ENCODE measurements at regions not wholly inside any gene's neighbourhood (a gene's known extent, or its start where the extent isn't known, plus 50 kb on each side); places are given as distances from the start of the nearest gene placed in this dataset.
"Not testable (repeated sequence)": the region's sequence is repeated elsewhere in the genome, so short reads cannot be mapped to it uniquely, and the experiment has no call there.

DNA sequence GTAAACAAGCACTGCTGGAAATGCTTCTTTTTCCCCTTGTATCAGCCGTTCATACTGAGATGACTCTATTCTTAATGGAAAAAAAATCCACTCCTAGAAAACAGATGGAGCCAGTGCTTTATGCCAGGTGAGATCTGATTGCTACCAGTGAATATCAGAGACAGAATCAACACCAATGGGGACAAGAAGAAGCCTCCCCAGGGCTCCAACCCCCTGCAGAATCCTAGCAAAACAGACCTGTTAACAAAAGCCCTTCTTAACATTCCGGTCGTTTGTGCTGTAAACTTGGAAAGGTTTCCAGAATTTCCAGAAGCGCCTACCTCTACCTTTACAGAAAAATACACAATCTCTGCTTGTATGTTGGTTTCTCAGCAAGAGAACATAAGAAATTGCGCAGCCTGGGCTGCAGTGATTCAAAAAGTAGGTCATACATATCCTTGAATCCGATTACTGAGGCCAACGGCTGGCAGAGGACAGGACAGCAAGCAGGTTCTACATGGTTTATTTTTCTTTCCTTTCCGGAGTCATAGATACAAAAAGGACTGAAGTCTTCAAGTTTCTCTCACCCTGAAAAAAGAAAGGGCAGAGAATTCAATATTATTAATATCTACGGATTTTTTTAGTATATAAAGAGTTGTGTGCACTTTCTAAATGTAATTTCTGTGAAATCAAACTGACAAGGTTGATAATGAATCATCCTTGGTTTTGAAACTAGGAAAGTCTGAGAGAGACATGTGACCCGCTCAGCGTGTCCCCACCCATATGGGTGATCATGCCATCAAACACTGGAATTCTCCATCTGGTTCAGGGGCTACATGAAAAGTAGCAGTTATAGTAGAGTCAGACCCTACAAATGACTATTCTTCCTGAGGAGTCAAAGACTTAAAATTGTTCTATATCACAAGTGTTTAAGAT is 266.7 kb upstream of the MGAT5 start:
- Mint-ChIP-seq H3K9me3 (no peaks in the 10 kb centered on the region), H3K27ac (no peak overlapping the region), H3K4me1 (ENCODE audit: low read depth) (no peaks in the 10 kb centered on the region), H3K36me3 (ENCODE audit: low read depth) (no peaks in the 10 kb centered on the region), H3K4me3 (no peak overlapping the region), H3K27me3 (peaks cover 16% of the 10 kb centered on the region)

DNA sequence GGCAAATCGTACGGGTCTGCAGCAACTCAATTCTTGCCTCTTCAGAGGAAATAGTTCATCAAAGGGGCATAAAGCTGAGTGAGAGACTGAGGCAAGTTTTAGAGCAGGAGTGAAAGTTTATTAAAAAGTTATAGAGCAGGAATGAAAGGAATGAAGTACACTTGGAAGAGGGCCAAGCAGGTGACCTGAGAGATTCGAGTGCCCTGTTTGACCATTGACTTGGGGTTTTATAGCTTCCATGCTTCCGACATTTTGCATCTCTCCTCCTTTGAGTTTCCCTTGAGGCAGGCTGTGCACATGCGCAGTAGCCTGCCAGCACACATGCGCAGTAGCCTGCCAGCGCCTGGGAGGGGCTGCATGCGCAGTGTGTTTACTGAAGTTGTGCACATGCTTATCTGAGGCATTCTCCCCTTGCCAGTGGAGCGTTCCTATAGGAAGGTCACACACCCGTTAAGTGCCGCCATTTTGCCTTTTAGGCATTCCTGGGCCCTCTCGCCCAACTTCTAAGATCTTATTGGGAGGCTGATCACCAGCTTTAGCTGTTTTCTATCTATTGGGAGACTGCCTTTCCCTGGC is 265.5 kb upstream of the MGAT5 start:
- Mint-ChIP-seq H3K36me3 (ENCODE audit: low read depth) (no peaks in the 10 kb centered on the region), H3K4me3 (no peak overlapping the region), H3K27ac (no peak overlapping the region), H3K27me3 (peaks cover 19% of the 10 kb centered on the region), H3K9me3 (no peaks in the 10 kb centered on the region), H3K4me1 (ENCODE audit: low read depth) (no peaks in the 10 kb centered on the region)

DNA sequence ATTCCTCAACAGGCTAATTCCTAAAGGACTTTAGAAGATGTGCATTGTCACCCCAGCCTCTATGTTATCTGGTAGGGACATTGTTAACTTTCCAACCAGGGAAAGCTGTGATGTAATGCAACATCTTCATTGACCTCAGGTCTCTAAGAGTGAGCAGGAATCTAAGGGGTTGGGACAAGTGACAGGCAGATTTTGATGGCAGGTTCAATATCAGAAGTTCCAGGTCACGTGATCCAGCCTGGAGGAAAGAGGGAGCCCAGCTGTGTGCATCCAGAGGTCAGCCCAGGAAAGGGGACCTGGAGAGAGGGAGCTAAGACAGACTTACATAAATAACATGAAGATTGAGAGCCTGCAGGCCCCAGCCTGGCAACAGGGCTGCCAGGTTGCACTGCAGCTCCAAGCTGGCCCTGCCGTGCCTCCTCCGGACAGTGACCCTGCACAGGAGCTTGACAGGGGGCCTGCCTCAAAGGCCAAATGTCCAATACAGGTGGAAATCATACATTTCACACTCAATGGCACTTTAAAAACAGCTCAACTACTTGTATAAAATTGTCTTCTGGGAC is 262.2 kb upstream of the MGAT5 start:
- no peak overlapping the region for H3K4me3 Mint-ChIP-seq
- H3K36me3 Mint-ChIP-seq (ENCODE audit: low read depth): no peaks in the 10 kb centered on the region
- H3K9me3 Mint-ChIP-seq: no peaks in the 10 kb centered on the region
- H3K27me3 Mint-ChIP-seq: peaks cover 19% of the 10 kb centered on the region
- H3K27ac Mint-ChIP-seq: no peak overlapping the region
- no peaks in the 10 kb centered on the region for H3K4me1 Mint-ChIP-seq (ENCODE audit: low read depth)

DNA sequence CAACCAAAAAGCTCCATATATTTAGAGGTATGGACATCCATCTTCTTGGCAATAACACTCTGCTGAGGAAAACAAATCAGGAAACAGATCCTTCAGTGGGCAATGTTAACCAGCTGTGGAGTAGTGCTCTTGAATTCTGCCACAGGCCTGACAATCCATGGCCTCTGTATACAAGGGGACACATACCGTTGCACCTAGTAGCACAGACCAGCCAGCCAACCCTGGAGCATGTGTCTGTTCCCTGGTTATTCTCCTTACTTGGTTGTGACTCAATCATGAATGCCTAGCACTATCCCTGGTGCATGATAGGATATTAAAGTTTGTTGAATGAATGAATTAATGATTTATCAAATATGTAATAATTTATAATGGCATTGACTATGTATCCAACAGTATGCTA is 261.4 kb upstream of the MGAT5 start:
- Mint-ChIP-seq H3K4me1 (ENCODE audit: low read depth) (no peaks in the 10 kb centered on the region), H3K4me3 (no peak overlapping the region), H3K36me3 (ENCODE audit: low read depth) (no peaks in the 10 kb centered on the region), H3K27ac (no peak overlapping the region), H3K27me3 (peaks cover 18% of the 10 kb centered on the region), H3K9me3 (no peaks in the 10 kb centered on the region)

DNA sequence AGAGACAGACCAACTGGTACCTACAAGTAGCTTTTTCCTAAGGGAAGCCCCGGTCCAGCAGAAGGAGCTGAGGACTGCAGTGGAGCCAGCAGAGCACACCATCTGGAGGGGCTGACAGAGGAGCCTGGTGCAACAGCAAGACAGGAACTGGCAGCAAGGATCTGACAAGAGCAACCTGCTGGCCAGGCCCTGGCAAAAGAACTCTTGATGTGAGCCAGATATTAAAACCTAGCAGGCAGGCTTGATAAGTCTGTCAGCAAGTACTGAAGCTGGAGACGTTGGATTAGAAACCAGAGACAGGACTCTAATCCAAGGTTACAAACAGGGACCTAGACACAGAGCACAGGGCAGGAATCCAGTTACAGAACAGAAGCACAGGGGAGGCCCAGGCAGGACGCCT is 260.7 kb upstream of the MGAT5 start:
- Mint-ChIP-seq H3K27me3 (peaks cover 12% of the 10 kb centered on the region), H3K4me1 (ENCODE audit: low read depth) (no peaks in the 10 kb centered on the region), H3K36me3 (ENCODE audit: low read depth) (no peaks in the 10 kb centered on the region), H3K9me3 (no peaks in the 10 kb centered on the region), H3K27ac (no peak overlapping the region), H3K4me3 (no peak overlapping the region)

DNA sequence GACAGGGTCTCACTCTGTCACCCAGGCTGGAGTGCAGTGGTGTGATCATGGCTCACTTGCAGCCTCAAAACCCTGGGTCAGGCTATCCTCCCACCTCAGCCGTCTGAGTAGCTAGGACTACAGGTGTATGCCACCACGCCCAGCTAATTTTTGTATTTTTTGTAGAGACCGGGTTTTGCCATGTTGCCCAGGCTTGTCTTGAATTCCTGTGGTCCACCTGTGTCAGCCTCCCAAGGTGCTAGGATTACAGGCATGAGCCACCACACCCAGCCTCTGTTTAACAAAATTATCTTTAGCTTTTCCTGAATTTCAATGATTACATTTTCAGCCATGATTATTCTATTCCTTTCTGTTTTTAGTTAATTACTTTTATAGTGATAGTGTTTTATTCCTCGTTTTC is 255.1 kb upstream of the MGAT5 start:
- not testable (repeated sequence) for H3K4me1 Mint-ChIP-seq (ENCODE audit: low read depth); H3K36me3 Mint-ChIP-seq (ENCODE audit: low read depth); H3K27me3 Mint-ChIP-seq; H3K27ac Mint-ChIP-seq; H3K4me3 Mint-ChIP-seq; H3K9me3 Mint-ChIP-seq

DNA sequence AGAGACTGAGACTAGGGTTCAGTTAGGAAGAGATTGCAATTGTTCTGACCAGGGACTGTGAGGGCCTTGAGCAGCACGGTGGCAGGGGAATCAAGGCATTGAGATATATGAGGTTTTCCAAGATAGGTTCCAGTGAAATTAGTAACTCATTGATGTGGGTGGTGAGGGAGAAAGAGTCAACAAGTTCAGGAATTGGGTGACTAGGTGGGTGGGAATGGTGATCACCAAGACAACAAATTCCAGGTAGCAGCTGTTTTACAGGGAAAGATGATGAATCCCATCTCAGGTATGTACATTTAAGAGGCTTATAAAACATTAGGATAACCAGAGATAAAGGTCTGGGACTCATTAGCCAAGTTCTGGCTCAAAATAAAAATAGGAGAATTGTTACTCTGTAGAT is 251.5 kb upstream of the MGAT5 start:
- Mint-ChIP-seq H3K36me3 (ENCODE audit: low read depth) (no peaks in the 10 kb centered on the region), H3K27ac (no peak overlapping the region), H3K9me3 (no peaks in the 10 kb centered on the region), H3K4me3 (no peak overlapping the region), H3K27me3 (peaks cover 7% of the 10 kb centered on the region), H3K4me1 (ENCODE audit: low read depth) (no peaks in the 10 kb centered on the region)

DNA sequence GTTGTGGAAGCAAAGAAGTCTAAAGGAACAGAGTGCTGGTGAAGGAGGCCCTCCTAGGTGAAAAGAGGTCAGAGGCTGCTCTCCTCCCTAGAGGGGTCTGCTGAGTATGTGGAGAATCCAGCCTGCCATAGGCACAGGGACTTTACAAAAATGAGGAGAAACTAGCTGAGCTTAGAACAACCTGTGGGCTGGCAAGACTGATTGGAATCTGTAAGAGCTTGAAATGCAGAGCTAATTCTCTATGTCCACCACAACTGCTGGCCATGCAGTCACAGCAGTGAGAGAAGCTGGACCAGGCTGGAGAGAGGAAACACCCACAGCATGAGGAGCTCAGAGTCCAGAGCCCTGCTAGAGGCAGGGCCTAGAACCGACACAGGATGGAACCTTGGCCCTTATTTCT is 251.0 kb upstream of the MGAT5 start:
- no peaks in the 10 kb centered on the region for H3K9me3 Mint-ChIP-seq
- no peak overlapping the region for H3K4me3 Mint-ChIP-seq
- H3K4me1 Mint-ChIP-seq (ENCODE audit: low read depth): no peaks in the 10 kb centered on the region

DNA sequence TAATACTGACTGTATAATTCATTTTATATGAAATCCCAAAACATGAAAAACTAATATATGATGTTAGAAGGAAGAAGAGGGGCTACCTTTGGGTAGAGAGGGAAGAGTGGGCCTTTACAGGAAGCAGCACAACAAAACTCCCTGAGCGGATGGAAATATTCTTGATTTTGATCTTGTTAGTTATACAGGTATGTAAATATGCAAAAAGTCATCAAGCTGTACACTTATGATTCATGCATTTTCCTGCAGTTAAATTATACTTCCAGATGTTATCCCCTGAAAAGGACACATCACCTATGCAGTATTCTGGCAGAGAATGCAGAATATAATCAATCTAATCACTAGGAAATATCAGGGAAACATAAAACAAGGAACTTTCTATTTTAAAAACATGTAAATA is 249.4 kb upstream of the MGAT5 start:
- no peaks in the 10 kb centered on the region for H3K36me3 Mint-ChIP-seq (ENCODE audit: low read depth)
- no peaks in the 10 kb centered on the region for H3K9me3 Mint-ChIP-seq
- no peak overlapping the region for H3K4me3 Mint-ChIP-seq
- no peaks in the 10 kb centered on the region for H3K4me1 Mint-ChIP-seq (ENCODE audit: low read depth)
- H3K27ac Mint-ChIP-seq: no peak overlapping the region
- peaks cover 7% of the 10 kb centered on the region for H3K27me3 Mint-ChIP-seq

More for the DNA sequence above, 251.0 kb upstream of the MGAT5 start:
- Mint-ChIP-seq H3K36me3 (ENCODE audit: low read depth) (no peaks in the 10 kb centered on the region), H3K27me3 (peaks cover 7% of the 10 kb centered on the region), H3K27ac (no peak overlapping the region)

DNA sequence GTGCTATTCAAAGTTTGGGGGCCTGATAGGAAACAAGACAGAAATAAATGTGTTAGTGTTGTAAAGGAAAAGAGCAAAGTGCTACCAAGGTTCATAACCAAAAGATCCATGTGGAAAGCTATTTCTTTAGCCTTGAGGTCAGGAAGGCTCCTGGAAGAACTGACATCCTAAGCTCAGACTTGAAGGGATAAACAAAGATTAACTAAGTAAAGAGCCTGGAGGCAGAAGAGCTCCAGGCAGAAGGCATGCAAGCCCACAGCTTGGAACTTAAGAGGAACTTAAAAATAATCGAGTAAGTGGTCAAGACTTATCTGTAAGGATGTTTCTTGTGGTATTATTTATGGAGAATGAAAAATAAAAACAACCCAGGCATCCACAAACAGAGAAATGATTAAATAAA is 245.0 kb upstream of the MGAT5 start:
- Mint-ChIP-seq H3K36me3 (ENCODE audit: low read depth) (no peaks in the 10 kb centered on the region), H3K27me3 (no peaks in the 10 kb centered on the region), H3K9me3 (no peaks in the 10 kb centered on the region), H3K4me3 (no peak overlapping the region), H3K4me1 (ENCODE audit: low read depth) (no peaks in the 10 kb centered on the region), H3K27ac (no peak overlapping the region)

DNA sequence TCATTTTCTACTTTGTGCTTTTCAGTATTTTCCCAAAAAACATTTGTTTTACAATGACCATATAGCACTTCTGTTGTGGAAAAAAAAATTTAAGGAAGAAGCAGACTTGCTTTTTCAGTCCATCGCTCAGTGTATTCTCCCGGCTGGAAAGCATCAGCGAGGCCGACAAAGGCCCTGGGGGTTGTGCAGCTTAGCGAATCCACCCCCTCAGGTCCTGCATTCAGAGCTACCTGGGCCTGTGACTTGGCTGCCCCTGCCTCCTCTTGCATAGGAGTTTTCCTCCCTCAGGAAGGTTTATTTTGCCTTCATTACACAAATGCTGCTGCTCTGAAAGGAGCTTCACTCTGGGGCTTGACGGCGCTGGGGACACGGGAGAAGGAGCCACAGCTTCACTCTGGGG is 244.4 kb upstream of the MGAT5 start:
- H3K9me3 Mint-ChIP-seq: no peaks in the 10 kb centered on the region
- H3K27ac Mint-ChIP-seq: no peak overlapping the region
- no peaks in the 10 kb centered on the region for H3K27me3 Mint-ChIP-seq
- no peak overlapping the region for H3K4me3 Mint-ChIP-seq
- no peaks in the 10 kb centered on the region for H3K4me1 Mint-ChIP-seq (ENCODE audit: low read depth)
- no peaks in the 10 kb centered on the region for H3K36me3 Mint-ChIP-seq (ENCODE audit: low read depth)

DNA sequence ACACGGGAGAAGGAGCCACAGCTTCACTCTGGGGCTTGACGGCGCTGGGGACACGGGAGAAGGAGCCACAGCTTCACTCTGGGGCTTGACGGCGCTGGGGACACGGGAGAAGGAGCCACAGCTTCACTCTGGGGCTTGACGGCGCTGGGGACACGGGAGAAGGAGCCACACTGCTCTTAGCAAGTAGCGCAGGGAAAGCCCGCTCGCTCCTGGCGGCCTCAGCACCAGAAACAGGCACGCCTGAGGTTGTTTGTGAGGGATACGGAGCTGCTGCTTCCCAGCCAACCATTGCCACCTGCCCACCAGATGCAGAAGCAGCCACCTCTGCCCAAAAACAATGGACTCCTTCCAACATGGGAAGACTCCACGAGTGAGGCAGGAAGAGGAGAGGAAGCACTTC is 244.0 kb upstream of the MGAT5 start:
- not testable (repeated sequence) for H3K27me3 Mint-ChIP-seq; H3K36me3 Mint-ChIP-seq (ENCODE audit: low read depth); H3K4me3 Mint-ChIP-seq; H3K4me1 Mint-ChIP-seq (ENCODE audit: low read depth); H3K9me3 Mint-ChIP-seq; H3K27ac Mint-ChIP-seq

DNA sequence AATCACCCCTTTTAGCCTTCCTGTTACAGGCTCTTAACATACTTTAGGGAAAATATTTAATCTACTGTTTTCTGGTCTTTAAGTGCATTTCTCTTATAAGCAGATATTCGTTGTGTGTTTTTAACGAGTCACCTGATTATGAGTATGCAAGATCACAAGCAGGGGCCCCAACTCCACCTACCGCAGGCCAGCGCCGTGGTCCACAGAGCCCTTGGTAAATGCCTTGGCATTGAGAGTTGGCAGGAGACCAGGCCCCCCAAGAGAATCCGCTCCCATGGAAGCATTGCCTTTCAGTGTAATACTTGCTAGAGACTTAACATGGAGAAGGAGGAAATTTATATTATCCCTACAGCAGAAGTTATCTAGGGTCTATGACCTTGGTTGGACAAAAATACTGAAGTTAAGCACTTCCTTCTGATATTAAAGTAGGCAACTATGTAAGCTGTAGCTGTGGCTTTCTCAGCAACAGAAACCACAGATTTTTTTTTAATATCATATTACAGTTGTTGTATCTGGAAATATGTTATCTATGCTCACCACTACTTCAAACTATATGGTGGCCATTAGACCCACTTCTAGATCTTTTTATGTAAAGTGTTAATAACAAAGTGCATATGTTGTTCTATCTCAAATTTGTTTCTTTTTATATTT is 241.8 kb upstream of the MGAT5 start:
- no peaks in the 10 kb centered on the region for H3K9me3 Mint-ChIP-seq
- H3K4me3 Mint-ChIP-seq: no peak overlapping the region
- no peak overlapping the region for H3K27ac Mint-ChIP-seq
- no peaks in the 10 kb centered on the region for H3K4me1 Mint-ChIP-seq (ENCODE audit: low read depth)
- no peaks in the 10 kb centered on the region for H3K36me3 Mint-ChIP-seq (ENCODE audit: low read depth)
- H3K27me3 Mint-ChIP-seq: no peaks in the 10 kb centered on the region

DNA sequence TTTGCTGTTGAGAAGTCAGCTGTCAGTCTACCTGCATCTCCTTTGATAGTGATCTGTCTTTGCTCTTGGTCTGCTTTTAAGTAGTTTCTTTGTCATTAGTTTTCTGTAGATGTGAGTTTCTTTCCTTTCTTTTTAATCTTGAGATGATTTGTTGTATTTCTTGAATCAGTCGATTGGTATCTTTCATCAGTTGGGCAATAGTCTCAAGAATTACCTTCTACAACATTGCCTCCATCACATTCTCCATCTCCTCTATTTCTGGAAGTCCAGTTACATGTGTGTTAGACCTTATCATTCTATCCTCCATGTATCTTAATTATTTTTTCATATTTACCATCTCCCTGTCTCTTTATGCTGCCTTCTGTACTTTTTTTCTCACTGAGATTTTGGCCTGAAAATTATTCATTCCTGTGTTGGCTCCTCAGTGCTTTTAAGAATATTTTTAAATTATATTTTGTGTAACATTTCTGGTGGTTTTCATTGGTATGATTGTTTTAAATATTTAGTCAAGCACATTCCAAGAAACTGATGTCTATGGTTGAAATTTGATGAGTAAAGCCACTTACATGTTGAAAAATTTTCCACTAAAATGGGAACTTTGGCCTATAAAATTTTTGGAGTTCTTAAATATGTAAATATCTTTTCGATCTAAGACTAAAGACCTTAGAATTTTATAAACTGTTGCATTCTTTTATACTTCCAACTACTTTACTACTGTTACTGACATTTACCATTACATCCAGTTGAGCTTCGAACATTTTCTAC is 239.5 kb upstream of the MGAT5 start:
- Mint-ChIP-seq H3K4me1 (ENCODE audit: low read depth) (no peaks in the 10 kb centered on the region), H3K36me3 (ENCODE audit: low read depth) (no peaks in the 10 kb centered on the region), H3K27me3 (no peaks in the 10 kb centered on the region), H3K27ac (no peak overlapping the region), H3K9me3 (no peaks in the 10 kb centered on the region), H3K4me3 (no peak overlapping the region)

DNA sequence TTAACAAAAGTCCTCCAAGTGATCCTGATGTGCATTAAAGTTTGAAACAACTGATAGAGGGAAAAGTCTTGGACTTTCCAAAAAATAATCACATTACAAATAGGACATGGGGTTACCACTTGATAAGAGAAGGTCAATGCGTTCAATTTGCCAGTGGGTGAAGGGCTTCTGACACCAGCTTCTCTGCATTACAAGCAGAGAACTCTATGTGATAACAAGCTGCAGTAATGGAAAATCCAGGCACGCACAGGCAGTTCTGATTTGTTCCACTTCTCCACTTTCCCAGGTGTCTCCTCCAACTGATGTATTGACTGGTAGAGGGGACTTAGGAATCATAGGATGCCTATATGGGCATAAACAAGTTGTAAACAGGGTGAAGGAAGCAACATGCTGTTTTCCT is 234.0 kb upstream of the MGAT5 start:
- Mint-ChIP-seq H3K4me1 (ENCODE audit: low read depth) (peaks cover 23% of the 10 kb centered on the region), H3K4me3 (no peak overlapping the region)

More for the DNA sequence above, 234.0 kb upstream of the MGAT5 start:
- H3K9me3 Mint-ChIP-seq: no peaks in the 10 kb centered on the region
- peaks cover 4% of the 10 kb centered on the region for H3K27me3 Mint-ChIP-seq
- H3K36me3 Mint-ChIP-seq (ENCODE audit: low read depth): no peaks in the 10 kb centered on the region
- no peak overlapping the region for H3K27ac Mint-ChIP-seq
